Endothelial cell (in vitro differentiated cells): ENCODE measurements at regions not wholly inside any gene's neighbourhood (a gene's known extent, or its start where the extent isn't known, plus 50 kb on each side); places are given as distances from the start of the nearest gene placed in this dataset.

Experiments used
- DNase-seq: peaks from one replicate; pipeline ENCODE4 v3.0.0; 2021; ENCODE audit warnings: low spot score
- H3K27ac Mint-ChIP-seq: one replicate; pipeline ENCODE4 v1.8.0; 2021; ENCODE audit warnings: mixed read lengths, inconsistent platforms; ENCODE audit not compliant: unreplicated experiment
- H3K27me3 Mint-ChIP-seq: one replicate; pipeline ENCODE4 v1.8.0; 2021; ENCODE audit warnings: mild to moderate bottlenecking, moderate library complexity, mixed read lengths, inconsistent platforms; ENCODE audit not compliant: unreplicated experiment
- H3K36me3 Mint-ChIP-seq: one replicate; pipeline ENCODE4 v1.8.0; 2021; ENCODE audit warnings: mild to moderate bottlenecking, low read depth, mixed read lengths, inconsistent platforms; ENCODE audit not compliant: unreplicated experiment
- H3K4me1 Mint-ChIP-seq: one replicate; pipeline ENCODE4 v1.8.0; 2021; ENCODE audit warnings: mild to moderate bottlenecking, mixed read lengths, inconsistent platforms; ENCODE audit not compliant: unreplicated experiment
- H3K4me3 Mint-ChIP-seq: one replicate; pipeline ENCODE4 v1.8.0; 2021; ENCODE audit warnings: mild to moderate bottlenecking, mixed read lengths, inconsistent platforms; ENCODE audit not compliant: unreplicated experiment
- H3K9me3 Mint-ChIP-seq: one replicate; pipeline ENCODE4 v1.8.0; 2021; ENCODE audit warnings: mixed read lengths, inconsistent platforms; ENCODE audit not compliant: unreplicated experiment
- TF ChIP-seq, protein P1 (sequence below): fragments of 200-600 bp; sonication (generic); IDR thresholded peaks from one replicate; pipeline ENCODE4 v1.5.0; 2021; ENCODE audit warnings: antibody characterized with exemption; ENCODE audit not compliant: unreplicated experiment

DNA sequence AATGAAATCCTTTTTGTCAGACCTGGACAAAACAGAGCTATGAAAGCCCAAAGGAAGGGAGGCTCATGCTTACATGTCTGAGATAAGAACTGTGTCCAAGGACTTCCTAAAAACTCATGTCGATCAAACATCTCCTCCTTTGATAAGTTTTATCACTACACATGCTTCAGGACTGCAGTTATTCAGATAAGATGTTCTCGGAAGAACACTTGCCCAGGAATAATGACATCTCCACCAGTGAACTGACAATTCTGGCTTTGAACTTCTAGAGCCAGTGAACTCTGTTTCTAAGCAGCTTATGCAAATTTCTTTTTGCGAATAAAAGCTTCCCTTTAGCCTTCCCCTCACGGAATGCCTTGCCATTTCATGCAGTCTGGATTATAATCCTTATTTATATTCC is 561.6 kb downstream of the TBC1D4 start:
- TF ChIP-seq, protein P1, sequence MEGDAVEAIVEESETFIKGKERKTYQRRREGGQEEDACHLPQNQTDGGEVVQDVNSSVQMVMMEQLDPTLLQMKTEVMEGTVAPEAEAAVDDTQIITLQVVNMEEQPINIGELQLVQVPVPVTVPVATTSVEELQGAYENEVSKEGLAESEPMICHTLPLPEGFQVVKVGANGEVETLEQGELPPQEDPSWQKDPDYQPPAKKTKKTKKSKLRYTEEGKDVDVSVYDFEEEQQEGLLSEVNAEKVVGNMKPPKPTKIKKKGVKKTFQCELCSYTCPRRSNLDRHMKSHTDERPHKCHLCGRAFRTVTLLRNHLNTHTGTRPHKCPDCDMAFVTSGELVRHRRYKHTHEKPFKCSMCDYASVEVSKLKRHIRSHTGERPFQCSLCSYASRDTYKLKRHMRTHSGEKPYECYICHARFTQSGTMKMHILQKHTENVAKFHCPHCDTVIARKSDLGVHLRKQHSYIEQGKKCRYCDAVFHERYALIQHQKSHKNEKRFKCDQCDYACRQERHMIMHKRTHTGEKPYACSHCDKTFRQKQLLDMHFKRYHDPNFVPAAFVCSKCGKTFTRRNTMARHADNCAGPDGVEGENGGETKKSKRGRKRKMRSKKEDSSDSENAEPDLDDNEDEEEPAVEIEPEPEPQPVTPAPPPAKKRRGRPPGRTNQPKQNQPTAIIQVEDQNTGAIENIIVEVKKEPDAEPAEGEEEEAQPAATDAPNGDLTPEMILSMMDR, result no peak
- Mint-ChIP-seq H3K27ac (no peak overlapping the region), H3K4me3 (no peak overlapping the region), H3K9me3 (no peaks in the 10 kb centered on the region), H3K27me3 (no peaks in the 10 kb centered on the region), H3K4me1 (peaks cover 6% of the 10 kb centered on the region), H3K36me3 (no peaks in the 10 kb centered on the region)
- DNase-seq, result no peak

DNA sequence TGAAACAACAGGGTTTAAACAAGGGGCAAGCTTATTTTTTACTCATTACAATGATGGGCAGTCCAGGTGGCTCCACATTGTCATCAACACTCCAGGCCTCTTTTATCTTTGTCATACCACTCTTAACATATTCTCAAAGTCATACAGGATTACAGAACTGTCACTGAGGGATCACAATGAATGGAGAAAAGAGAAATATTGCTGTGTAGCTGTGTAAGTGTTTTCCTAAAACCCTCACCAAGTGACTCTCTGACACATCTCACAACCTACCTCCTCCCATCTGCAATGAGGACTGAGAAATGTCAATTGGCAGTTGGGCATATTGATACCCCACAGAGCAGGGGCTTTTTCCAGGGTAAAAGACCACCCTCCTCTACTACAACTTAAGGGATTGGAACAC is 562.1 kb downstream of the TBC1D4 start:
- Mint-ChIP-seq H3K36me3 (no peaks in the 10 kb centered on the region), H3K4me1 (peaks cover 6% of the 10 kb centered on the region), H3K27ac (no peak overlapping the region), H3K4me3 (no peak overlapping the region), H3K9me3 (no peaks in the 10 kb centered on the region), H3K27me3 (no peaks in the 10 kb centered on the region)
- no peak for DNase-seq
- TF ChIP-seq, protein P1, result no peak

DNA sequence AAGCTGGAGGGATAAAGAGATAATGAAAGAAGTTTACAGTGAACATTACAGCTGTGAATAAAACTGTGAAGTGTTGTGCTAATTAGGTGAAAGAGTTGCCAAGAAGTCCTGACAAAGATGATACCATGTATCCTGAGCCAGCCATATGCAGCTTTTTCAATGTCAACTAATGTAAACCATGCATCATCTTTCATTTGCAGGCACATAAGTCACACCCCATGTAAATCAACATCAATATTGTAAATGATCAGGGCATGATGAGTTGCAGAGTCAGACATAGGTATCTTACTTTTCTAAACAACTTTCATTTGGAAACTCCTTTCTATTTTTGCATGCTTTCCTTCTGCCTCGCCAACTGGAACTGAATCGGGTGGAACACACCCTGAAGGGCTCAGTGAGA is 569.1 kb downstream of the TBC1D4 start:
- TF ChIP-seq, protein P1, result no peak
- H3K4me1 Mint-ChIP-seq, result peaks cover 15% of the 10 kb centered on the region
- no peak overlapping the region for H3K4me3 Mint-ChIP-seq
- no peak for DNase-seq
- H3K36me3 Mint-ChIP-seq, result no peaks in the 10 kb centered on the region
- no peaks in the 10 kb centered on the region for H3K9me3 Mint-ChIP-seq
- peaks cover 2% of the 10 kb centered on the region for H3K27me3 Mint-ChIP-seq
- H3K27ac Mint-ChIP-seq, result no peak overlapping the region

DNA sequence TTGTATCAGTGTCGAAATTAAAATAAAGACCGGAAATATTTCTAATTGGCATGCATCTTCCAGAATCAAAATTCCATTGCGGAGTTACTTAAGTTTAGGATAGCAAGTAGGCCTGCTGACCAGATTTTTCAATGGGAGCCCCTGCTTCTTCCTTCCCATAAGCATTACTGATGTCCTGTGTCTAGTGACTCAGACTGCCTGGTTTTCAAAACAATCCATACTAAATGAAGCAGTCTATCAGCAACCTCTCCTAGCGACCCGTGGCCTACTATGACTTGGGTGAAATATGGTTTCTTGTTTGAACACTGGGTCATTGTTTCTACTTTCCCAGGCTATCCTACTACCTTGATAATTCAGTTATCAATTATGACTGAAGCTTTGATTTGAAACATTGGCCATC is 571.6 kb downstream of the TBC1D4 start:
- Mint-ChIP-seq H3K4me3 (no peak overlapping the region), H3K4me1 (peaks cover 39% of the 10 kb centered on the region), H3K27ac (no peak overlapping the region), H3K9me3 (no peaks in the 10 kb centered on the region), H3K36me3 (no peaks in the 10 kb centered on the region), H3K27me3 (peaks cover 2% of the 10 kb centered on the region)
- TF ChIP-seq, protein P1, result no peak
- no peak for DNase-seq

DNA sequence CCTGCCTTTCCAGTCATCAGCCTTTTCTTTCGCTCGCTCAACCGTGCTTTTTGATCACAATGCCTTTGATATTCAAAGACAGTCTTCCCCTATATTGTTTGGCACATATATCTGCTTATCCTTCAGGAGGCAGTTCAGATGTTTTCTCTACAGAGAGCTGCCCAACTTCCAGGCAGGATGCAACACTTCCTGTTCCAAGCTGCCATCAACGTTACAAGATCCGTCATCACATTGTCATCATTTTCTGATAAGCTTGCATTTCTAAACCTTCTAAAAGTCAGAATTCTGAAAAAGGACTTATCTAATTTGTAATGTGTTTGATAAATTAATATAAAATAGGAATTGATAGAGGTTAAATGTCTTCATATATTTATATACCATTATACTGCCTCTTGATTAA is 574.2 kb downstream of the TBC1D4 start:
- peak overlapping the region; percentile 94 for H3K27ac Mint-ChIP-seq
- H3K9me3 Mint-ChIP-seq, result no peaks in the 10 kb centered on the region
- TF ChIP-seq, protein P1, result no peak
- H3K4me3 Mint-ChIP-seq, result no peak overlapping the region
- no peaks in the 10 kb centered on the region for H3K36me3 Mint-ChIP-seq
- H3K4me1 Mint-ChIP-seq, result peaks cover 40% of the 10 kb centered on the region
- no peak for DNase-seq
- H3K27me3 Mint-ChIP-seq, result peaks cover 2% of the 10 kb centered on the region
